ENCODE measurements at regions not wholly inside any gene's neighbourhood (a gene's known extent, or its start where the extent isn't known, plus 50 kb on each side); places are given as distances from the start of the nearest gene placed in this dataset.
"Not testable (repeated sequence)": the region's sequence is repeated elsewhere in the genome, so short reads cannot be mapped to it uniquely, and the experiment has no call there.

GRCh38 chrX:140087875-140088274 lies 122.6 kb upstream of the CXorf66 start:
- Histone ChIP-seq H3K27ac (ENCODE audit: low read depth, low read length) (no peak overlapping the region), H3K27me3 (ENCODE audit: control insufficient read depth, insufficient read depth, low read length) (peaks cover 8% of the 10 kb centered on the region), H3K4me3 (ENCODE audit: low read length) (no peak overlapping the region), H3K36me3 (ENCODE audit: control insufficient read depth, insufficient read depth, low read length) (no peaks in the 10 kb centered on the region), H3K4me1 (ENCODE audit: control insufficient read depth, insufficient read depth, low read length) (peaks cover 3% of the 10 kb centered on the region), H3K9ac (ENCODE audit: low read length) (no peak overlapping the region)

DNA sequence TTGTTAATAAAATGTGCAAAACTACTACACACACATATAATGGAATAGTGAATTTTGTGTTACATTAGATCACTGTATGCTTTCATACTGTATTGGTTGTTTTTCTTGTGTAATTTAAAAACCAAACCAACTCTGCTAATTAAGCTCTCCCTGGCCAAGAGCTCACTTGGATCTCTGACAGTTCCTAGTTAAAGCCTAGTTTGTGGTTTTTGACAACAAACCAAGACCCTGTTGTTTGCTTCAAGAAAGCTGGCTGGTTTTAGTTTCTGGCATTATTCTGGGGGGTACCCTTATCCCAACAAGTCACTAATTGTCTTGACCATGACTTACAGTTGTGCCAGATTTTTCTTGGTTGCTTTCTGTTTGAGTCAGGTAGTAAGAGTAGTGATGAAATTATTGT lies 121.4 kb upstream of the CXorf66 start:
- H3K4me3 ChIP-seq (ENCODE audit: low read length): no peak overlapping the region
- H3K36me3 ChIP-seq (ENCODE audit: control insufficient read depth, insufficient read depth, low read length): no peaks in the 10 kb centered on the region
- peaks cover 6% of the 10 kb centered on the region for H3K27me3 ChIP-seq (ENCODE audit: control insufficient read depth, insufficient read depth, low read length)
- no peak overlapping the region for H3K27ac ChIP-seq (ENCODE audit: low read depth, low read length)
- H3K9ac ChIP-seq (ENCODE audit: low read length): no peak overlapping the region
- H3K4me1 ChIP-seq (ENCODE audit: control insufficient read depth, insufficient read depth, low read length): no peaks in the 10 kb centered on the region

- H3K4me3 ChIP-seq (ENCODE audit: low read length); H3K4me1 ChIP-seq (ENCODE audit: control insufficient read depth, insufficient read depth, low read length); H3K27ac ChIP-seq (ENCODE audit: low read depth, low read length); H3K36me3 ChIP-seq (ENCODE audit: control insufficient read depth, insufficient read depth, low read length); H3K27me3 ChIP-seq (ENCODE audit: control insufficient read depth, insufficient read depth, low read length); H3K9ac ChIP-seq (ENCODE audit: low read length): not testable (repeated sequence)
Measured at GRCh38 chrX:140074851-140075250, 109.5 kb upstream of the CXorf66 start.

GRCh38 chrX:140071037-140071436 lies 105.7 kb upstream of the CXorf66 start:
- Histone ChIP-seq H3K36me3 (ENCODE audit: control insufficient read depth, insufficient read depth, low read length) (no peaks in the 10 kb centered on the region), H3K4me3 (ENCODE audit: low read length) (no peak overlapping the region), H3K27ac (ENCODE audit: low read depth, low read length) (no peak overlapping the region), H3K9ac (ENCODE audit: low read length) (no peak overlapping the region), H3K4me1 (ENCODE audit: control insufficient read depth, insufficient read depth, low read length) (no peaks in the 10 kb centered on the region), H3K27me3 (ENCODE audit: control insufficient read depth, insufficient read depth, low read length) (no peaks in the 10 kb centered on the region)

DNA sequence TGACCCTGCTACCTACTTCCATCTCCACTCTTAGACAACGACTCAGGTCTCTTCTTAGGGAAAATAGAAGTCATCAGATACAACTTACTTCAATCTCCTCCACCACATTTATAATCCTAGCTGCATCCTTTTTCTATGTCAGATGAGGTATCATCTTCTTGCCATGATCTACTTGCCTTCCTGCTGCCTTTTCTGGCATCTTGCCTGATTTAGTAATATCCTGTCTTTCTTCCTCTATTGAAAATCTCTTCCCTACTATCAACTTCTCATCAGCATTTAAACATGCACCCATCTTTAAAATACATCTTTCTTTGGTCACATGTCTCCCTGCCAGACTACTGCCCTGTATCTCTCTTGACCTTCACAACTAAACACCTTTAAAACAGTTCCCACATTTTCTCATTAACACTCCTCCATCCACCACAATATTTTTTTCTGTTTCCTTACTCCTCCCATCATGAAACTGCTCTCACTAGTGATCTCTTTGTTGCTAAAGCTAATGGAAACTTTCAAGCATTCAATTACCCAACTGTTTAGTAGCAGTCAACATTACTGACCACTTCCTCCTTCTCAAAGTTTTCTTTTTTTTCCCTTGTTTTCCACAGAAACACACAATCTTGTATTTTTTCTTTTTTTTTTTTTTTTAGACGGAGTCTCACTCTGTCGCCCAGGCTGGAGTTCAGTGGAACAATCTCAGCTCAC lies 100.8 kb upstream of the CXorf66 start:
- H3K27ac ChIP-seq (ENCODE audit: low read depth, low read length): no peak overlapping the region
- no peak overlapping the region for H3K9ac ChIP-seq (ENCODE audit: low read length)
- no peaks in the 10 kb centered on the region for H3K27me3 ChIP-seq (ENCODE audit: control insufficient read depth, insufficient read depth, low read length)
- H3K36me3 ChIP-seq (ENCODE audit: control insufficient read depth, insufficient read depth, low read length): no peaks in the 10 kb centered on the region
- H3K4me3 ChIP-seq (ENCODE audit: low read length): no peak overlapping the region
- H3K4me1 ChIP-seq (ENCODE audit: control insufficient read depth, insufficient read depth, low read length): no peaks in the 10 kb centered on the region

DNA sequence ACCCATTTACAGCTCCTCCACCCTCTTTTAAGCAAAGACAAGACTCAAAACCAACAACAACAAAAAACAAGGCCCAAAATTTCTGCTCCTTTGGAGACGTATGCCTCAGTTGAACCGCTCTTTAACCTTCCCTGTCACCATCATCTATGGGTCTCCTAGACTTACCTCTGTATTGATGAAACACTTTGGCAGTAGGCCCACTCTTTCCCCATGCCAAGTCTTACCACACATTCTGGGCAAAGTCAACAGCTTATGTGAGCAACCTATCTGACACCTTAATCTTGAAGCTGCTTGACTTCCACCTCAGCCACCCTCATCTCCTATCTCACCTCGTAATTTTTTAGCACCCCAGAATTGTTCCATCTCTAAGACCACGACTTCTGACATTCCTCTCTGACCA lies 99.7 kb upstream of the CXorf66 start:
- no peak overlapping the region for H3K9ac ChIP-seq (ENCODE audit: low read length)
- H3K4me3 ChIP-seq (ENCODE audit: low read length): no peak overlapping the region
- H3K4me1 ChIP-seq (ENCODE audit: control insufficient read depth, insufficient read depth, low read length): no peaks in the 10 kb centered on the region
- H3K27me3 ChIP-seq (ENCODE audit: control insufficient read depth, insufficient read depth, low read length): no peaks in the 10 kb centered on the region
- no peaks in the 10 kb centered on the region for H3K36me3 ChIP-seq (ENCODE audit: control insufficient read depth, insufficient read depth, low read length)
- no peak overlapping the region for H3K27ac ChIP-seq (ENCODE audit: low read depth, low read length)

GRCh38 chrX:140057001-140057411 lies 91.7 kb upstream of the CXorf66 start:
- Histone ChIP-seq H3K9ac (ENCODE audit: low read length) (no peak overlapping the region), H3K27me3 (ENCODE audit: control insufficient read depth, insufficient read depth, low read length) (no peaks in the 10 kb centered on the region), H3K4me3 (ENCODE audit: low read length) (no peak overlapping the region), H3K36me3 (ENCODE audit: control insufficient read depth, insufficient read depth, low read length) (no peaks in the 10 kb centered on the region), H3K4me1 (ENCODE audit: control insufficient read depth, insufficient read depth, low read length) (no peaks in the 10 kb centered on the region), H3K27ac (ENCODE audit: low read depth, low read length) (no peak overlapping the region)

DNA sequence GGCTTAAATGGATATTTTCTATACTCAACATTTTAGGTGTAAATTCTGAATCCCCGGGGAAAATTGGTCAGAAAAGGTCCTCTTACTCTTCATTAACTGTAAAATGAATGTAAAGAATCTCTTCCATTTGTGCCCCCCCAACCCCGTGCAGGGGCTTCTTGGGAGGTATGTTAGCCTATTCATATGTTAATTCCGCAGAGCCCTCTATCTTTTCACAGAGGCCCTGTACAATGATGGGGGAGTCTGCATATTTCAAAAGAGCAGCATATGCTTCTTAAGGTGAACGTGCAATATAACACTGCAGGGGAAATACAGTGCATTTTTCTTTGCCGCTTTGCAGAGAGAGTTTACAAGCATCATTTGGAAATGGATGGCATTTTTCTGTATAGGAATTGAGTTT lies 88.5 kb upstream of the CXorf66 start:
- H3K4me3 ChIP-seq (ENCODE audit: low read length): no peak overlapping the region
- H3K9ac ChIP-seq (ENCODE audit: low read length): no peak overlapping the region
- H3K27me3 ChIP-seq (ENCODE audit: control insufficient read depth, insufficient read depth, low read length): no peaks in the 10 kb centered on the region
- H3K27ac ChIP-seq (ENCODE audit: low read depth, low read length): no peak overlapping the region
- H3K36me3 ChIP-seq (ENCODE audit: control insufficient read depth, insufficient read depth, low read length): no peaks in the 10 kb centered on the region
- H3K4me1 ChIP-seq (ENCODE audit: control insufficient read depth, insufficient read depth, low read length): no peaks in the 10 kb centered on the region

DNA sequence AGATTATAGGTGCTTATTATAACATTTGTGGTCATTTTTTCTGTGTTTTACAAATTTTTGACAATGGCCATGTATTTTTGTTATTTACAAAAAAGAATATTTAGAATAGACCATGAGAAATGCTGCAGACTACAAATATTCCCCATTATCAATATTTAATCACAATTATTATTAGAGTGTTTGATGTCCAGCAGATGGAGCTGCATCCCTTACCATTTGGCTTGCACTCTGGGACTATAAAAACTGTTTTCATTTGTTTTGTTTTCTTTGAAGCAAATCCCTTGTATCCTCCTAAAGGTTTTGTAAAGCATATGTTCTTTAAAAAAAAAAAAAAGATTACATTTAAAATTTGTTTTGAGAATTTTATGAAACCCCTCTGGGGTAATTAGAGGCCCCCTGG lies 85.6 kb upstream of the CXorf66 start:
- Histone ChIP-seq H3K9ac (ENCODE audit: low read length) (no peak overlapping the region), H3K4me1 (ENCODE audit: control insufficient read depth, insufficient read depth, low read length) (no peaks in the 10 kb centered on the region), H3K27ac (ENCODE audit: low read depth, low read length) (no peak overlapping the region), H3K4me3 (ENCODE audit: low read length) (no peak overlapping the region), H3K36me3 (ENCODE audit: control insufficient read depth, insufficient read depth, low read length) (no peaks in the 10 kb centered on the region), H3K27me3 (ENCODE audit: control insufficient read depth, insufficient read depth, low read length) (no peaks in the 10 kb centered on the region)

DNA sequence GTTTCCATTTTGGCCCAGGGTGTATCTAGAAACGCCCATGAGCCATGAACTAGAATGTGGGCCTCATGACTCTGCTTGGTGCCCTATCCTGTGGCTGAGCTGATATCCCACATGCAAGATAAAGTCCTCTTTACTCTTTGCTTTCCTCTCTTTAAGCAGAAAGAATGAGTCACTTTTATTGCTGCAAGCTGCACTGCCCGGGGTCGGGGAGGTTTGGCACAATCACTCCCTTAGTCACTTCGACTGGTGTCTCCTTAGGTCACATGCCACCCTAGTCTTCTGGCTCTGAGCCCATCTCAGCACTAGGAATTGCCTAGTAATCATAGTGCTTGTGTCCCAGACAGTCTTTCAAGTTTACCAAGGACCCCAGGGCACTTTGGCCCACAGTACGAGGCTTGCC lies 75.1 kb upstream of the CXorf66 start:
- H3K36me3 ChIP-seq (ENCODE audit: control insufficient read depth, insufficient read depth, low read length): no peaks in the 10 kb centered on the region
- H3K27ac ChIP-seq (ENCODE audit: low read depth, low read length): no peak overlapping the region
- no peak overlapping the region for H3K4me3 ChIP-seq (ENCODE audit: low read length)
- no peaks in the 10 kb centered on the region for H3K4me1 ChIP-seq (ENCODE audit: control insufficient read depth, insufficient read depth, low read length)
- H3K27me3 ChIP-seq (ENCODE audit: control insufficient read depth, insufficient read depth, low read length): no peaks in the 10 kb centered on the region
- no peak overlapping the region for H3K9ac ChIP-seq (ENCODE audit: low read length)

- Histone ChIP-seq H3K4me3 (ENCODE audit: low read length) (no peak overlapping the region), H3K27me3 (ENCODE audit: control insufficient read depth, insufficient read depth, low read length) (no peaks in the 10 kb centered on the region), H3K9ac (ENCODE audit: low read length) (no peak overlapping the region), H3K36me3 (ENCODE audit: control insufficient read depth, insufficient read depth, low read length) (no peaks in the 10 kb centered on the region), H3K27ac (ENCODE audit: low read depth, low read length) (no peak overlapping the region), H3K4me1 (ENCODE audit: control insufficient read depth, insufficient read depth, low read length) (no peaks in the 10 kb centered on the region)
Measured at GRCh38 chrX:140038842-140039241, 73.5 kb upstream of the CXorf66 start.

DNA sequence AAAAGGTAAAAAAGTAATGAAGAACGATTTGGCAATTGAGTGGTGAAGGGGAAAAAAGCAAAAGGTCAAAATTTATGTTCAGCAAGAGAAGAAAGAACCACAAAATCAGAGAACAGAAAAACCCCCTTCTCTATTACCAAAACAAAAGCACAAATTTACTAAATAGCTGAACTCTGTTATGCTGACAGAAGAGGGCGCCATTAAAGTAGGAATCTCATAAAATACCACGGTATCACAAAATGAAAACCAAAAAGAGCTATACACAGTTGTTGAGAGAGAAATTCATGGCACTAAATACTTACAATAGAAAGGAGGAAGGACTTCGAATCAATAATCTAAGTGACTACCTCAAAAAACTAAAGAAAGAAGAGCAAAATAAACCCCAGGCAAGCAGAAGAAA lies 69.6 kb upstream of the CXorf66 start:
- H3K4me3 ChIP-seq (ENCODE audit: low read length): no peak overlapping the region
- no peaks in the 10 kb centered on the region for H3K4me1 ChIP-seq (ENCODE audit: control insufficient read depth, insufficient read depth, low read length)
- no peaks in the 10 kb centered on the region for H3K36me3 ChIP-seq (ENCODE audit: control insufficient read depth, insufficient read depth, low read length)
- H3K27ac ChIP-seq (ENCODE audit: low read depth, low read length): no peak overlapping the region
- H3K9ac ChIP-seq (ENCODE audit: low read length): no peak overlapping the region
- H3K27me3 ChIP-seq (ENCODE audit: control insufficient read depth, insufficient read depth, low read length): no peaks in the 10 kb centered on the region

GRCh38 chrX:140022482-140022881 lies 57.2 kb upstream of the CXorf66 start:
- Histone ChIP-seq H3K27ac (ENCODE audit: low read depth, low read length) (no peak overlapping the region), H3K4me1 (ENCODE audit: control insufficient read depth, insufficient read depth, low read length) (no peaks in the 10 kb centered on the region), H3K9ac (ENCODE audit: low read length) (no peak overlapping the region), H3K27me3 (ENCODE audit: control insufficient read depth, insufficient read depth, low read length) (no peaks in the 10 kb centered on the region), H3K4me3 (ENCODE audit: low read length) (no peak overlapping the region), H3K36me3 (ENCODE audit: control insufficient read depth, insufficient read depth, low read length) (no peaks in the 10 kb centered on the region)
